ENCODE measurements at regions not wholly inside any gene's neighbourhood (a gene's known extent, or its start where the extent isn't known, plus 50 kb on each side); places are given as distances from the start of the nearest gene placed in this dataset.

GRCh38 chr15:35210370-35210769 lies 125.3 kb upstream of the NANOGP8 start:
- H3K27ac ChIP-seq: no peak overlapping the region
- no peaks in the 10 kb centered on the region for H3K36me3 ChIP-seq (ENCODE audit: insufficient read depth, low read length)
- H3K9me3 ChIP-seq (ENCODE audit: low read depth, low read length): no peaks in the 10 kb centered on the region
- DNase-seq (ENCODE audit: low read depth, low spot score): no peak
- no peak overlapping the region for H3K9ac ChIP-seq (ENCODE audit: insufficient read length)
- no peak overlapping the region for H3K4me3 ChIP-seq
- TF ChIP-seq FOXP2 (optimal IDR thresholded peaks at IDR 0.05; ENCODE audit: control extremely low read depth, extremely low read length, insufficient read depth): no peak
- no peak for TF ChIP-seq EZH2 (IDR thresholded peaks at IDR 0.05)
- no peak for TF ChIP-seq POLR2AphosphoS5 (IDR thresholded peaks at IDR 0.05; ENCODE audit: borderline replicate concordance, low read depth, low read length)

GRCh38 chr15:35209838-35210237 lies 124.7 kb upstream of the NANOGP8 start:
- DNase-seq (ENCODE audit: low read depth, low spot score): no peak
- no peak overlapping the region for H3K27ac ChIP-seq
- no peak for TF ChIP-seq EZH2 (IDR thresholded peaks at IDR 0.05)
- no peak for TF ChIP-seq POLR2AphosphoS5 (IDR thresholded peaks at IDR 0.05; ENCODE audit: borderline replicate concordance, low read depth, low read length)
- TF ChIP-seq FOXP2 (optimal IDR thresholded peaks at IDR 0.05; ENCODE audit: control extremely low read depth, extremely low read length, insufficient read depth): no peak
- H3K4me3 ChIP-seq: no peak overlapping the region
- no peaks in the 10 kb centered on the region for H3K36me3 ChIP-seq (ENCODE audit: insufficient read depth, low read length)
- no peaks in the 10 kb centered on the region for H3K9me3 ChIP-seq (ENCODE audit: low read depth, low read length)
- no peak overlapping the region for H3K9ac ChIP-seq (ENCODE audit: insufficient read length)

GRCh38 chr15:35208353-35208752 lies 123.3 kb upstream of the NANOGP8 start:
- no peak for DNase-seq (ENCODE audit: low read depth, low spot score)
- no peak overlapping the region for H3K27ac ChIP-seq
- no peak overlapping the region for H3K9ac ChIP-seq (ENCODE audit: insufficient read length)
- no peaks in the 10 kb centered on the region for H3K36me3 ChIP-seq (ENCODE audit: insufficient read depth, low read length)
- TF ChIP-seq FOXP2 (optimal IDR thresholded peaks at IDR 0.05; ENCODE audit: control extremely low read depth, extremely low read length, insufficient read depth): no peak
- no peak for TF ChIP-seq POLR2AphosphoS5 (IDR thresholded peaks at IDR 0.05; ENCODE audit: borderline replicate concordance, low read depth, low read length)
- TF ChIP-seq EZH2 (IDR thresholded peaks at IDR 0.05): no peak
- no peaks in the 10 kb centered on the region for H3K9me3 ChIP-seq (ENCODE audit: low read depth, low read length)
- H3K4me3 ChIP-seq: no peak overlapping the region

DNA sequence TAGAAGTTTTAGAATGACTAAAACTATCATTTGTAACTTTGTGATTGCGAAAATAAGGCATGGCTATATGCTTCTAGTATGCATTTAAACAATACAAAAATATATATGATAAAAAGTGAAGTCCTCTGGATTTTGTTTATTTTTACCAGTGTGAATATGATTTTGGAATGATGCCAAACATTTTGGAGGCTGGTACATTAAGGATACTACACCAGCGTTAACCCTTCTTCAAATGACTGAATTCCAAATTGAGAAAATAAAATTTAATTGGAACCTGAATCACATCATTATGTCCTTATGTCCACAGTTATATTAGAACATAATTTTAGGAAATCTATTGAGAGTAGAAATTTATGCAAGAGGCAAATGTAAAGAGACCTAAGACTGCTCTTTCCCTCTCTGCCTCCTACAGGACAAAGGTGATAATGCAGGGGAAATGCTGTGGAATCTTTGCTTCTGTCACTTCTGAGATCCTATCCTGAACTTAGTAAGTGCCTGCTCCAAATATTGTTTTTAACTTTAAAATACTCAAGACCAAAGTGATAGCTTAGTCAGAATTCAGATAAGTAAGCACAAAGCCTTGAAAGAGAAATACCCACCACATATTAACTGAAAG lies 121.1 kb upstream of the NANOGP8 start:
- no peak overlapping the region for H3K4me3 ChIP-seq
- no peaks in the 10 kb centered on the region for H3K36me3 ChIP-seq (ENCODE audit: insufficient read depth, low read length)
- H3K9me3 ChIP-seq (ENCODE audit: low read depth, low read length): no peaks in the 10 kb centered on the region
- no peak overlapping the region for H3K9ac ChIP-seq (ENCODE audit: insufficient read length)
- DNase-seq (ENCODE audit: low read depth, low spot score): no peak
- no peak for TF ChIP-seq POLR2AphosphoS5 (IDR thresholded peaks at IDR 0.05; ENCODE audit: borderline replicate concordance, low read depth, low read length)
- H3K27ac ChIP-seq: no peak overlapping the region

- no peaks in the 10 kb centered on the region for H3K9me3 ChIP-seq (ENCODE audit: low read depth, low read length)
- no peak for TF ChIP-seq EZH2 (IDR thresholded peaks at IDR 0.05)
- TF ChIP-seq FOXP2 (optimal IDR thresholded peaks at IDR 0.05; ENCODE audit: control extremely low read depth, extremely low read length, insufficient read depth): no peak
- TF ChIP-seq POLR2AphosphoS5 (IDR thresholded peaks at IDR 0.05; ENCODE audit: borderline replicate concordance, low read depth, low read length): no peak
- H3K9ac ChIP-seq (ENCODE audit: insufficient read length): no peak overlapping the region
- H3K36me3 ChIP-seq (ENCODE audit: insufficient read depth, low read length): no peaks in the 10 kb centered on the region
- no peak for DNase-seq (ENCODE audit: low read depth, low spot score)
- no peak overlapping the region for H3K27ac ChIP-seq
- no peak overlapping the region for H3K4me3 ChIP-seq
Measured at GRCh38 chr15:35198197-35198596, 113.1 kb upstream of the NANOGP8 start.

- no peak for DNase-seq (ENCODE audit: low read depth, low spot score)
- no peaks in the 10 kb centered on the region for H3K36me3 ChIP-seq (ENCODE audit: insufficient read depth, low read length)
- TF ChIP-seq EZH2 (IDR thresholded peaks at IDR 0.05): no peak
- no peak for TF ChIP-seq POLR2AphosphoS5 (IDR thresholded peaks at IDR 0.05; ENCODE audit: borderline replicate concordance, low read depth, low read length)
- TF ChIP-seq FOXP2 (optimal IDR thresholded peaks at IDR 0.05; ENCODE audit: control extremely low read depth, extremely low read length, insufficient read depth): no peak
- no peak overlapping the region for H3K9ac ChIP-seq (ENCODE audit: insufficient read length)
- no peak overlapping the region for H3K4me3 ChIP-seq
- no peak overlapping the region for H3K27ac ChIP-seq
- no peaks in the 10 kb centered on the region for H3K9me3 ChIP-seq (ENCODE audit: low read depth, low read length)
Measured at GRCh38 chr15:35197754-35198153, 112.7 kb upstream of the NANOGP8 start.

- TF ChIP-seq EZH2 (IDR thresholded peaks at IDR 0.05) (no peak), POLR2AphosphoS5 (IDR thresholded peaks at IDR 0.05; ENCODE audit: borderline replicate concordance, low read depth, low read length) (no peak), FOXP2 (optimal IDR thresholded peaks at IDR 0.05; ENCODE audit: control extremely low read depth, extremely low read length, insufficient read depth) (no peak)
- DNase-seq (ENCODE audit: low read depth, low spot score): no peak
- H3K9ac ChIP-seq (ENCODE audit: insufficient read length): no peak overlapping the region
- no peak overlapping the region for H3K4me3 ChIP-seq
- no peak overlapping the region for H3K27ac ChIP-seq
- no peaks in the 10 kb centered on the region for H3K9me3 ChIP-seq (ENCODE audit: low read depth, low read length)
- H3K36me3 ChIP-seq (ENCODE audit: insufficient read depth, low read length): no peaks in the 10 kb centered on the region
Measured at GRCh38 chr15:35197306-35197705, 112.2 kb upstream of the NANOGP8 start.

- H3K27ac ChIP-seq: no peak overlapping the region
- H3K36me3 ChIP-seq (ENCODE audit: insufficient read depth, low read length): no peaks in the 10 kb centered on the region
- H3K4me3 ChIP-seq: no peak overlapping the region
- TF ChIP-seq EZH2 (IDR thresholded peaks at IDR 0.05) (no peak), POLR2AphosphoS5 (IDR thresholded peaks at IDR 0.05; ENCODE audit: borderline replicate concordance, low read depth, low read length) (no peak), FOXP2 (optimal IDR thresholded peaks at IDR 0.05; ENCODE audit: control extremely low read depth, extremely low read length, insufficient read depth) (no peak)
- no peak overlapping the region for H3K9ac ChIP-seq (ENCODE audit: insufficient read length)
- no peaks in the 10 kb centered on the region for H3K9me3 ChIP-seq (ENCODE audit: low read depth, low read length)
- DNase-seq (ENCODE audit: low read depth, low spot score): no peak
Measured at GRCh38 chr15:35196273-35196672, 111.2 kb upstream of the NANOGP8 start.

DNA sequence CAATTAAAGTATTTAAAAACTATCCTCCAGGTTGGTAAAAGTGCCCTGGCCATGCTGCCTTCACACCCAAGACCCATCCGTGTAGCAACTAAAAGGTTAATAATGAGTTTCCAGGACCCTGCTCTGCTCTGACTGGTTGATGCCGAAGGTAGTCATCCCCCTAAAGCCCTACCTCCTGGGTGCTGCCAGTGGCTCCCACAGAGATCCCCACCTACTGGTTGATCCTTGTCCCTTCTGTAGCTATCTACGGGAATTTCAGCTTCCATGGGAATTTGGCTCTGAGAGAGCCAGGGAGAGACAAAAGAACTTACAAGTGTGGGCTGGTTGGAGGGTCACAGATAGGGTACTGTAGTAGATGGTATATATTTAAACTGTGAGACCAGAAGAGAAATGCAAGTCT lies 110.6 kb upstream of the NANOGP8 start:
- no peak for DNase-seq (ENCODE audit: low read depth, low spot score)
- no peak overlapping the region for H3K9ac ChIP-seq (ENCODE audit: insufficient read length)
- no peak overlapping the region for H3K4me3 ChIP-seq
- no peak overlapping the region for H3K27ac ChIP-seq
- H3K9me3 ChIP-seq (ENCODE audit: low read depth, low read length): no peaks in the 10 kb centered on the region
- no peak for TF ChIP-seq POLR2AphosphoS5 (IDR thresholded peaks at IDR 0.05; ENCODE audit: borderline replicate concordance, low read depth, low read length)
- TF ChIP-seq EZH2 (IDR thresholded peaks at IDR 0.05): no peak
- no peak for TF ChIP-seq FOXP2 (optimal IDR thresholded peaks at IDR 0.05; ENCODE audit: control extremely low read depth, extremely low read length, insufficient read depth)
- no peaks in the 10 kb centered on the region for H3K36me3 ChIP-seq (ENCODE audit: insufficient read depth, low read length)

All from SK-N-MC (cell line).